HepG2 (cell line): ENCODE measurements at regions not wholly inside any gene's neighbourhood (a gene's known extent, or its start where the extent isn't known, plus 50 kb on each side); places are given as distances from the start of the nearest gene placed in this dataset.

ENCODE experiments used
- CBFB ChIP-seq: sonication (generic); formaldehyde crosslinking; IDR thresholded peaks from 2 replicates; pipeline ENCODE4 v1.4.0; 2020; ENCODE audit warnings: missing genetic modification reagents
- CTCF ChIP-seq: sonication (generic); formaldehyde crosslinking; IDR thresholded peaks from 2 replicates; pipeline ENCODE4 v1.5.0; 2020; ENCODE audit warnings: mild to moderate bottlenecking, missing genetic modification reagents, moderate library complexity
- ONECUT2 ChIP-seq: sonication (generic); formaldehyde crosslinking; IDR thresholded peaks from 2 replicates; pipeline ENCODE4 v1.4.0; 2020; ENCODE audit warnings: missing genetic modification reagents
- SSRP1 ChIP-seq: IDR thresholded peaks from 2 replicates; pipeline ENCODE4 v1.6.1; 2016; ENCODE audit warnings: control low read depth

DNA sequence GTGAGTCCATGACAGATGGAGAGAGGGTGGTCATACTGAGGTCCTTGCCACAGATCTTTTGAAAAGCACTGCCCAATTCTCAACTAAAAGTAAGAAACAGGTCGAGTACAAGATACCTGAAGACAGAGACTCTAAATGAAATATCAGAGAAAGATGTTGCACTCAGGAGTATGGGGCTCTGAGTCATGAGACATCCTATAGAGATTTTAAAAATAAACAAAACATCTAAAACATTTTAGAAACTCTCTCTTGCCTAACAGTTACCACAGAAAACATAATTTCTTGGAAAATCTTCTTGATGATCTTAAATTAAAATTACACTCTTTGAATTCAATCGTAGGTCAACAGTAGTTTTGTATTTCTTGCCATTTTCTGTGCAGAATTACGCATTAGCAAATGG lies 348.9 kb upstream of the MARCKS start:
- TF ChIP-seq CBFB (CRISPR knock-in tag) (no peak), CTCF (no peak), SSRP1 (no peak), ONECUT2 (CRISPR knock-in tag) (no peak)
